GM19397 (cell line): ENCODE measurements at regions not wholly inside any gene's neighbourhood (a gene's known extent, or its start where the extent isn't known, plus 50 kb on each side); places are given as distances from the start of the nearest gene placed in this dataset.

Source experiments
- ATAC-seq: cut with Tn5 transposase; IDR thresholded peaks from one replicate; pipeline ENCODE4 v1.9.1; 2021; ENCODE audit warnings: mild to moderate bottlenecking, moderate library complexity; ENCODE audit not compliant: unreplicated experiment

- no peak for ATAC-seq
Measured at GRCh38 chr4:71269233-71269632, 69.6 kb upstream of the SLC4A4 start.

GRCh38 chr4:71270901-71271300 lies 67.9 kb upstream of the SLC4A4 start:
- no peak for ATAC-seq

GRCh38 chr4:71272976-71273375 lies 65.8 kb upstream of the SLC4A4 start:
- ATAC-seq = no peak

GRCh38 chr4:71275004-71275403 lies 63.8 kb upstream of the SLC4A4 start:
- no peak for ATAC-seq

GRCh38 chr4:71275570-71275969 lies 63.2 kb upstream of the SLC4A4 start:
- ATAC-seq = no peak

- ATAC-seq = no peak
Measured at GRCh38 chr4:71277353-71277752, 61.5 kb upstream of the SLC4A4 start.

GRCh38 chr4:71283642-71284257 lies 55.1 kb upstream of the SLC4A4 start:
- no peak for ATAC-seq

- no peak for ATAC-seq
Measured at GRCh38 chr4:71287305-71287704, 51.5 kb upstream of the SLC4A4 start.

- ATAC-seq = no peak
Measured at GRCh38 chr4:71288875-71289274, 49.9 kb upstream of the SLC4A4 start.
